Activated T-cell treated with anti-CD3 and anti-CD28 coated beads for 1 hour (primary cell): ENCODE measurements at regions not wholly inside any gene's neighbourhood (a gene's known extent, or its start where the extent isn't known, plus 50 kb on each side); places are given as distances from the start of the nearest gene placed in this dataset.
"Not testable (repeated sequence)": the region's sequence is repeated elsewhere in the genome, so short reads cannot be mapped to it uniquely, and the experiment has no call there.

ENCODE experiments used
- DNase-seq: peaks from one replicate; pipeline ENCODE4 v3.0.0-alpha.2; 2020; ENCODE audit warnings: low read depth

DNA sequence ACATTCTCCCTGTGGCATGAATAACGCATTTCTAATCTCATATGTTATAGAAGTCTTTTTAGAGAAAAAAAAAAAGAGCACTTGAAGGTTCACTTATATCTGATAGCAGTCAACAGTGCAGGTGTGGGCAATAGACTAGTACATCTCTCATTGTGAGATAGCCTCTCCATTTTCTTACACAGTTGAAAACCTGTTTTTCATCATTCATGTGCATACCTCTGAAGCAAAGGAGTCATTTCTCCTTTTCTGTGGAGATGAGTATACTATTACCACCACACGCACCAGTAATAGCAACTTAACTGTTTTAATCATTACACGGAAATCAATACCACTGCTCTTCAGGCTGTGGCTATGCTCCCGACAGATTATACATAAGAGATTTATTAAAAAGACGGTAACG is 1653.3 kb upstream of the TMEFF2 start:
- DNase-seq, result no peak

DNA sequence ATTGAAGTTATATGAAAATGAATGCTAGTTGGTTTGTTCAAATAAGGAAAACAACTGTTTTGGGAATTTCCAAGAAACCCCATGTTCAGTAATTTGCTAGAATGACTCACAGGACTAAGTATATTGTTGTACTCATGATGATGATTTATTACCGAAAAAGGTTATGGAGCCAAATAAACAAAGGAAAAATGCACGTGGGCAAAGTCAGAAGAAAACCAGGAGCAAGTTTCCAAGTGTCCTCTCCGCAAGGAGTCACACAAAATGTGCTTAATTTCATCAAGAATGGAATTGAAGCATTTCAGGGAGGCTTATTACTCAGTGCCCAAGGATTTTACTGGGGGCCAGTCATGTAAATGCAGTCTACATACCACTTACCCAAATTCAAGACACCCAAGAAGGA is 1652.4 kb upstream of the TMEFF2 start:
- no peak for DNase-seq

DNA sequence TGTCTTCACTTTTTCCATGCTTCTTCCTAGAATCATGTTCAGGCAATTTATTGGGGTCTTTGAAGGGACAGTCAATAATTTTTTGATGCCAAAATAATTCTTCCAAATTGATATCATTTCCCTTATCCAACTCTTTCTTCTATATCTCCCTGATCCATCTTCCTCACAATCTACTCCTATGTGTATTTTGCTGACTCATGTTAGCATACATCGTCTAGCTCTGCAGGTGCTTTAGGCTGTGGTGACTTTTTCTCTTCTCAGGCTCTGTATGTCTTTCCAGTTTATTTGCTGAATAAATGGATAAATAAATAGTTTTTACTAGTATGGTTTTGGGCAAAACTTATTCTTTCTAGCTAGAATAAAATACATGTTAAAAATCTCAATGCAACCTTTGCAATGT is 1650.9 kb upstream of the TMEFF2 start:
- no peak for DNase-seq

DNA sequence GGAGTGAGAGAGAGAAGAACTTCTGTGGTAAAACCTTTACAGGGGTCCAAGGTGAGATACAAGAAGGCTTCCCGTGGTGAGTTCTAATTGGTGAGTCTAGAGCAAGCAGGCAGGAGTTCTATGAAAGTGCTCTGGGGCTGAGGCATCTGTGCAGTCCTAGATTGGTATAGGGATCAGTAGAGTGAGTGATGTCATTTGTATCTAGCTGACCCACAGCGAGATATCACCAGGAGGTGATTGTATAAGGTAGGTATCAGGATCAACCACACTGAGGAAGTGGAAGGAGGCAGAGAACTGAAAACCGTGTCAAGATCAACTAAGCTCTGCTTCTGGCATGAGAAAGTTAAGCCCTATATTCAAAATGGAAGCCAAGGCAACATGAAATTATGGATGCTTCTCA is 1648.9 kb upstream of the TMEFF2 start:
- no peak for DNase-seq

DNA sequence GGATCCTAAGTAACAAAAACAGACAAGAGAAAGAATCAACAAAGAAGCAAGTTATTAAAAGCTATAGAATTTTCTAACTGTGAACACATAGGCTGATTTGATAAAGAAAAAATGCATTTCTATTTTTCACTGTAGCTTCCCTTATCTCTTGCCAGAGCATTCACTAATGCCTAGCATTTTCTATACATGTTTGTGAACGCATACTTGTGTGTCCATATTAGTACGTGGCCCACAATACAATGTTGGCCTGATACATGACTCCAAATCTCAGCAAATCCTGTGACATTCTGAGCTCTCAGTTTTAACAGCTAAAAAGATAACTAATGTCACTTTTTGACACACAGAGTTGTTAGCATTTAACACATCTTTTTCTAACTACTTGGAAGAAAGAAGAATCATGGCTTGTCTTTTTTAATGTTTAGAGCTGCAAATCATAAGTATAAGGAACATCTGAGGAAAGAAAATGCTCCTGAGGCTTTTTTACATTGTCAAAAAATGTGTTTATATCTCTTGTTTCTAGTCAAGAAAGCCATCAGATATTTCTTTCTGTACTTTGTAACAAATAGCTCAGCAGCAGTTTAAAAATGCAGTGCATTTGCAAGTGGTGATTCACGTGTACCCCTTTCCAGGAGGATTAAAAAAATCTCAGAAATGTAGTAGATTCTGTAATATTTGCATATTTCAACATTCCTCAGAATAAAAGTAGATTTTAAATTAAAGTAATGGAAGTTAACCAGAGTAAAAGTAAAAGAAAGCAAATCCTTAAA is 1646.8 kb upstream of the TMEFF2 start:
- DNase-seq, result no peak

DNA sequence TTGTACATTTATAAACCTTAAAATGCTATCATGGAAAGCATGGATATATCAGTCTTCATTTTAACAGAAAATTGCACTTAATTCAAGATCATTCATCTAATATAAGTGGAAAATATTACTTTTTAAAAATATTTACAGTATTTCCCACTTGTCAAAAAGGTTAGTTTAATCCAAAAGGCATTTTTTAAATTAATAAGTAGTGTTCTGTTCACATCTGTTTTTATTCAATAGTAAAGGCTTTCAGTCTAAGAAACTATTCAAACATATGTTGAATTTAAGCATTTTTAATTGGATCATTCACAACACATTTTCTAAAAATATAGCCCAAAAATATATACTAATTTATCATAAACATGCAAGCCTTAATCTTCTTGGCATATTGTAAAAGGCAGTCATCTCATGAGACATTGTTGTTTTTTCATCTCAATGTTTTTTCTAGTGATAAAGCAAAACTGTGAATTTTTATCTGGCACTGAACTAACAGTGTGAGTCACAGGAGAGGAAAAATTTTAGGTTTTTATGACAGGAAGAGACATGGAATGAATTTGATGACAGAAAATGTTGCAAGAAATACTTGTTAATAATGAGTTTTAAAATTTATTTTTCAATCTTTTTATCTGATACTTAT is 1642.5 kb upstream of the TMEFF2 start:
- no peak for DNase-seq

DNA sequence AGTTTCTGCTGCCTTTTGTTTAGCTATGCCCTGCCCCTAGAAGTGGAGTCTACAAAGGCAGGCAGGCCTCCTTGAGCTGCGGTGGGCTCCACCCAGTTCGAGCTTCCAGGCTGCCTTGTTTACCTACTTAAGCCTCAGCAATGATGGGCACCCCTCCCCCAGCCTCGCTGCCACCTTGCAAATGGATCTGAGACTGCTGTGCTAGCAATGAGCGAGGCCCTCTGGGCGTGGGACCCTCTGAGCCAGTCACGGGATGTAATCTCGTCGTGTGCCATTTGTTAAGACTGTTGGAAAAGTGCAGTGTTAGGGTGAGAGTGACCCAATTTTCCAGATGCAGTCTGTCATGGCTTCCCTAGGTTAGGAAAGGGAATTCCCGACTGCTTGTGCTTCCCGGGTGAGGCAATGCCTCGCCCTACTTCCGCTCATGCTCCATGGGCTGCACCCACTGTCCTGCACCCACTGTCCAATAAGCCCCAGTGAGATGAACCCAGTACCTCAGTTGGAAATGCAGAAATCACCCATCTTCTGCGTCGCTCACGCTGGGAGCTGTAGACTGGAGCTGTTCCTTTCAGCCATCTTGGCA is 1641.8 kb upstream of the TMEFF2 start:
- not testable (repeated sequence) for DNase-seq

DNA sequence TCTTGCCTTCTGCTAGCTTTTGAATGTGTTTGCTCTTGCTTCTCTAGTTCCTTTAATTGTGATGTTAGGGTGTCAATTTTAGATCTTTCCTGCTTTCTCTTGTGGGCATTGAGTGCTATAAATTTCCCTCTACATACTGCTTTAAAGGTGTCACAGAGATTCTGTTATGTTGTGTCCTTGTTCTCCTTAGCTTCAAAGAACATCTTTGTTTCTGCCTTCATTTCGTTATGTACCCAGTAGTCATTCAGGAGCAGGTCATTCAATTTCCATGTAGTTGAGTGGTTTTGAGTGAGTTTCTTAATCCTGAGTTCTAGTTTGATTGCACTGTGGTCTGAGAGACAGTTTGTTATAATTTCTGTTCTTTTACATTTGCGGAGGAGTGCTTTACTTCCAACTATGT is 1639.2 kb upstream of the TMEFF2 start:
- DNase-seq, result not testable (repeated sequence)

DNA sequence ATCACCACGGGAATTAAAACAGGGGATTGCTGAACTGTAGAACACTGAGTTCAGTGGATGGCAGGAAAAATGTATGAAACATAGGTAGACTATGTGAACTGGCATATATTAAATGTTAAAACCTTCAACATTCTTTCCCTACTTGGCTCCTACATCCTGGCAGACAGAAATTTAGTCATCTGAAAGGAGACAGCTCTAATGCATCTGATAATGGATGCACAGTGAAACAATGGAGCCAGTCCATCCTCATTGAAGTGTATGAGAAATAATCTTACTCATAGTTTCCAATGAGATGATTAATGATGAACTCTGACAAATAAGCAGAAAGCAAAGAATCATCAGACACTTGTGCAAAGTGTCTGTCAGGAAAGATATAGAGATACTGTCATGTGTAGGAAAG is 1629.7 kb upstream of the TMEFF2 start:
- DNase-seq, result no peak

DNA sequence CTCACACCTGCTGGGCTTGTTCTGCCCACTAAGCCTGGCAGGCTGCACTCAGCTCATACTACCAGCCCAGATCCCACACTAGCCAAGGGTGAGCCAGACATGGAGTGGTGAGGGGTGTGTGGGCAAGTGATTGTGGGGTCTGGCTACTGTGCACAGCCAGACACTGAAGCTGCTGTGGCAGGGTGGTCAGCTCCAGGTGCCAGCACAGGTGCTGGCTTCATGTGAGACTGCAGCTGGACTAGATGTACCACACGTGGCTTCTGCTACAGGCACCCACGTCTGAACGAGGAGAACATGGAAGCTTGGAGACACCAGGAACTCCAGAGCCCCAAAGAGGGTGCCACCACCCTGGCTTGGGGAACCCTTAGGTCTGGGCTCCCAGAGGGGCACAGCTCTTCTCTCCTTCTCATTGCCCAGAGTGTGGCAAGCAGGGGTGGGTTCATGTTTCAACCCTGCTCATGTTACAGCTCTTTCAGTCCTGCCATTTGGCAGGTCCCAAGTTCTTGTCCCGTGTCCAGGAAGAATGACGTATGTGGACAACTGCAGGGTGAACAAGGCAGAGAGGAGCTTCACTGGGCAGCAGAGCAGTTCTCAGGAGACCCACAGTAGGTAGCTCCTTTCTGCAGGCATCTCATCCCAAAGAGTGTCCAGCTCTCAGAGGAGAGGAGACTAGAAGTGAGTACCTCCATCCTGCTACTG is 1624.2 kb upstream of the TMEFF2 start:
- no peak for DNase-seq

DNA sequence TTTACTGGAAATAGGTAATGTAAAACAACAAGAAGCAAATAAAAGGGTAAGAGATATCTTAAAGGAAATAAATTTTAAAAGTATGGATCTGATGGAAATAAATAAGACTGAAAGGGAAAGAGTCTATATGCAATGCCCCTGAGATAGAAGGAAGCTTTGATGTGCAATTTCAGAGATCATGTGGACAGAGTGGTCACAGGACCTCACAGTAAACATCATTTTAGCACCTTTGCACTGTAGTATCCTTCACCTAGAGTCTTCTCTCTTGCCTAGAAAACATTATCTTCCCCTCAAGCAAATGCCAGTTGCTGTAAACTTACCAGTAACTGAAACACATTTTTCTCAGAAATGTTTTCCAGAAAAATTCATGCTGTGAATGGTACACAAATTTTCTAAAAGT is 1621.3 kb upstream of the TMEFF2 start:
- no peak for DNase-seq

DNA sequence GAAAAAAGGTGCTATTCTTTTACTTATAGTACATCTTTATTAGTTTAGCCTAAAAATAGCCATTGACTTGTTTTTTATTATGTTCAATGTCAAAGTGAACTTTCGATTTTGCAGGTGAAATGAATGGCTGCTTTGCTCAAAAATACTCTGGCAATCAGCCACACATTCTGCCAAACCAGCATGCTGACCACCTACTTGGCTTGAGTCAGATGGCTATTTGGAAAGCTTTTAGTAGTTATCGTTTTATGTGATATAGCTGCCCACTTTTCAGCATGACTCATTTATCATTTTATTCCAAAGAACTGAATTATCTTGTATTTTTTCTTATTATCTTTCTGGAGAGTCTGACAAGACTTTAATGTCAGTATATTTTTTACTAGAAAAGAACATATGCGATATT is 1615.8 kb upstream of the TMEFF2 start:
- no peak for DNase-seq

DNA sequence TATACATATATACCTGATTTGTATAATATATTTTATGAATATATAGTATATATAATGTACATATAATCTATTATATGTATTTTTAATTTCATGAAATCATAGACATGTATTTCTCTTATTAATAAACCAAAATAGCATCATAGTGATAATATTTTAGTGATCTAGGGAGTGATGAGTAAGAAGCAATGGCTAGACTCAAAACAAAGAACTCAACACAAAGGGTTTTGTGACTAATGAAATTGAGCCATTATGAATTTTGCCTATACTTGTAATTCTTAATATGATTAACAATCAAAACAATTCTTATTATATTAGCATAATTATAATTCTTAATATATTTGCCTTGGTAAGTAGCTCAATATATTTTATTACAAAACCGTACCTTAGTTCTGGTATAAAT is 1614.1 kb upstream of the TMEFF2 start:
- DNase-seq, result no peak

DNA sequence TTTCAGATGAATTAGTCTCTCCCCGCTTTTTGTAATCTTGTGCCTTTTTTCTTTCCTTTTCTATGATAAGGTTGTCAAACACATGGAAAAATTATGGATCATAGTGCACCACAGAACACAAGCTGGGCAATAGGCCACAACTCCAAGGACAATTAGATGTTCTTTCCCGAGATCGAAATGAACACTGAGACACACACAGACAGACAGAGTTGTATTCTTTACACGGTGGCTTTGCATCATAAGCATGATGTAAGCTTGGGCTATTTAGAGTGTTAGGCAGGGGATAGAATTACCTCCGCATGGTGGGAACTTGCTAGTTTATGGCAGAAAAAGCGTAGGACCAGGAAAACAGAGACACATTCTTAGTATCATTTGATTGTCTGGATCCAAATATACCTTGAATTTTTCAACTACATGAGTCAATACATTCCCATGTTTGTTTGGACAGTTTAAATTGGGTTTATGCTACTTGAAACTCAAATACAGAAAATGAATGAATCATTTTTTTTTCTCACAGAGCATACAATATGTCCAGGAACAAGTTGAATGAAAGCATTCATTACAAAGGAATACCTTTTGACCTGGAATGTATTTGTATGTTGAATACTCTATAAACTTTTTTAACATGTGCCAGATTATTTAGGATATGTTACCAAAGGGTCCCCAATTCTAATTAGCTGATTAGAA is 1611.5 kb upstream of the TMEFF2 start:
- DNase-seq, result no peak

DNA sequence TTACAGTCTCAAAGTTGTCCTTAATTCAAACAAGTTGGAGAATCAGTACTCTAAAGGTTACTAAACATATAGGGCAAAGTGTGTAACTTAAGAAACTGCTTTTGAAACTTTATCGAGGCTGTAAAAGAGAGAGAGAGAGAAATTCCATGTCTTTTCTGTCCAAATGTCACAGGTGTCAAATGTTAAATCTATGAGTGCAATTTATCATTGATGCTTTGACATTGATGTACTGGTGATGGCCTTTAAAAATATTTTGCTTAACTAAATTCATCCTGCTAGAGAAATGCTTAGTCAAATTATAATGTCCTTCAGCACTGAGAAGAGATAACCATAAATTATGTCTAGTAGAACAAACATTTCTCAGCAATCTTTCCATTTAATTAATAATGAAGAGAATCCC is 1602.1 kb upstream of the TMEFF2 start:
- DNase-seq, result no peak

DNA sequence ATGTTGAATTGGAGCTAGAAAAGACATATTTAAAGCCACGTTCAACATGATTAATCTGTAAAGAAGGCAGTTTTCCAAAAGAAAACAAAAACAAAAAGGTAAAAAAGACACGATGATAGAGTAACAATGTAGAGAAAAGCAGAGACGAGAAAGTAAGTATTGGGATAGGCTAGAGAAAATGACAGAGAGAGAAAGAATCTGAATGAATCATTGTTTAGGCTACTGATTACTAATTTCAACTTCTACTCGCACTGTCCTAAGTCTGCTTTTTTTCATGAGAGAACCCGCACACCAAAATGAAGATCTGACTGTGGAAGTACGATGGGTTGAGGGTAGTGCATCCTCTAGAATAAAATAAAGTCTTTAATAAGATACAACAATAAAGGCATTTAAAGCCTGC is 1599.2 kb upstream of the TMEFF2 start:
- DNase-seq, result no peak

DNA sequence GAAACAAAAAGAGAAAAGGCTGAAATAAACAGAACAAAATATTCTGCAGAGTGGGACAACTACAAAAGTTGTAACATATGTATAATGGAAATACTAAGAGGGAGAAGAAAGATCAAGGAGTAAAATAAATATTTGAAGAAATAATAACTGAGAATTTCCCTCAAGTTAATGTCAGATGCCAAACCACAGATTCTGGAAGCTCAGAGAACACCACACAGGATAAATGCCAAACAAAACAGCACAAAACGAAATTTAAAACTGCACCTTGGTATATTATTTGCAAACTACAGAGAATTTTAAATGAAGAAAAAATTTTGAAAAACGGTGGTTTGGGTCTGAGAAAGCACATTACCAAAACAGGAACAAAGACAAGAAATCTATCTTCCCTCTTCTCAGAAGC is 1588.9 kb upstream of the TMEFF2 start:
- DNase-seq, result no peak

DNA sequence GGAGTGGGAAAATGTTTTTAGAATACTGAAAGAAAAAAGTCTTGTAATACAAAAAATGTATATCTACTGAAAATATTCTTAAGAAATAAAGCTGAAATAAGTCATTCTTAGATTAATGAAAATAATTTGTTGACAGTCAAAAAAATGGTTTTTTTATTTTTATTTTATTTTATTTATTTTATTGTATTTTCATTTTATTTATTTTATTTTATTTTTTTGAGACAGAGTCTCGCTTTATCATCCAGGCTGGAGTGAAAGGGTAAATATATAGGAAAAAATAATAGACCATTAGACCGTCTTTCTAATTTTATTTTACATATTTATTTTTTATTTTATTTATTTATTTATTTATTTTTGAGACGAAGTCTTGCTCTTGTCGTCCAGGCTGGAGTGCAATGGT is 1583.6 kb upstream of the TMEFF2 start:
- DNase-seq, result no peak

DNA sequence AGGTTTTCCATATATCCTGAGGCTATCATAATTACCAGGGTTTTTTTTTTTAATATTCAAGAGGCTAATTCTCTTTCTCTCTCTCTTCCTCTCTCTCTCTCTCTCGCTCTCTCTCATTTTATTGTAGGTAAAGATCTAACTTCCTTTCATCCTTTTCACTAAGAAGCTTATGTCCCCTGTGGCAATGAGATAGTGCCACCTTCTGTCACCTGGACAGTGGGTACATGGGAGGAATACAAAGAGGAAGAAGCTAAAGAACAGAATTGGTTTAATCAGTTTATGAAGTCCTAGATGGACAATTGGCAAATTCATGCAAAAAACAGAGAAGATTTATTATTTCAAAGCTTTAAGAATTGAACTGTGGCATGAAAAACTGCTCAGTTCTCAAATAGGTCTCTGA is 1582.3 kb upstream of the TMEFF2 start:
- no peak for DNase-seq

DNA sequence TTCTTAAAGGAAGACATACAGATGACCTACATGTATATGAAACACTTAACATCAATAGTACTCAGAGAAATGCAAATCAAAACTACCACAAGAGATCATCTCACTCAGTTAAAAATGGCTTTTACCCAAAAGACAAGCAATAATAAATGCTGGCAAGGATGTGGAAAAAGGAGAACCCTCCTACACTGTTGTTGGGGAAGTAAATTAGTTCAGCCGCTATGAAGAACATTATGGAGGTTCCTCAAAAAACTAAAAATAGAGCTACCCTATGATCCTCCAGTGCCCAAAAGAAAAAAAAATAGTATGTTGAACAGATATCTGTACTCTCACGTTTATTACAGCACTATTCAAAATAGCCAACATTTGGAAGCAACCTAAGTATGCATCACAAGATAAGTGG is 1579.4 kb upstream of the TMEFF2 start:
- no peak for DNase-seq

DNA sequence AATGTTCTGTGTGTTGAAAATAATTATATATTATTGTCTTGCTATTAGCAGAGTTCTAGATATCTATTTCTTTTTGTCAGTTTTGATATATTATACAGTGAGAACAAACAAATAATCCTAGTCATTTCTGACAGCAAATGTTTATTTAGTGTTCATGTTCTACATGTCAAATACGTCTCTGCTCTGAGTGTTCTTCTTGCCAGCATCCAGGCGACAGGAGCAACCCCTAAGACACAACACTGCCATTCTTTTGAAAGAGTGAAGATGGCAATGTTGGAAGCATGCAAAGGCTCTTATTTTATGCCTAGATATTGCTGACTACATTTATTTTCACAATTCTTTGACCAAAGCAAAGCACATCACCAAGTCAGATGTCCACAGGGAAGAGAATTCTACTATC is 1556.6 kb upstream of the TMEFF2 start:
- no peak for DNase-seq

DNA sequence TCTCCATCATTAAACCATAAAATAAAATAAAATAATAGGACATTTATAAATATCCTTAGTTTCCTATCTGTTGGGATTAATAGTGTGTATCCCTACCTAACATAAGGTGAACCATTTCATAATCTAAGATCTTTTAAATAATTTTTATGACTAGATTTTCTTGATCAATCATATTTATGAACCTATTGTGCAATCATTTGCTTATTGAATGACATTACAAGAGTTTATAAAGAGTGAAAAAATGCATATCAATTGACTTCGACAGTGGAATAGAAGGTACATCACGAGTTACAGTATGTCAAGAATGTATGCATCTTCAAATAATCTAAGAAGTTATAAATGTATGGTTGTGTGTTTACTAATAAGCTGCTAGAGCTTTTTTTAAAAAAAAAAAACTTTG is 1554.8 kb upstream of the TMEFF2 start:
- no peak for DNase-seq

DNA sequence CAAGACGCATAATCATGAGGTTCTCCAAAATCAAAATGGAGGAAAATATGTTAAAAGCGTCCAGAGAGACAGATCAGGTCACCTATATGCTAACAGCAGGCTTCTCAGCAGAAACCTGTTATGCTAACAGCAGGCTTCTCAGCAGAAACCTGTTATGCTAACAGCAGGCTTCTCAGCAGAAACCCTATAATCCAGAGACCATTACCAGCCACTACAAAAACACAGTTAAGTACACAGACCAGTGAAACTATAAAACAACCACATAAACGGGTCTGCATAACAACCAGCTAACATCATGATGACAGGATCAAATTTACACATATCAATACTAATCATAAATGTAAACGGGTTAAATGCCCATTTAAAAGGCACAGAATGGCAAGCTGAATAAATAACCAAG is 1548.4 kb upstream of the TMEFF2 start:
- no peak for DNase-seq
